HG03045 (cell line): ENCODE measurements at regions not wholly inside any gene's neighbourhood (a gene's known extent, or its start where the extent isn't known, plus 50 kb on each side); places are given as distances from the start of the nearest gene placed in this dataset.

Experiments
- ATAC-seq: cut with Tn5 transposase; IDR thresholded peaks from one replicate; pipeline ENCODE4 v1.9.1; 2021; ENCODE audit warnings: mild to moderate bottlenecking, moderate library complexity; ENCODE audit not compliant: unreplicated experiment

- ATAC-seq = no peak
Observed at GRCh38 chr2:2528846-2529245, 197.8 kb upstream of the MYT1L start.

- no peak for ATAC-seq
Observed at GRCh38 chr2:2527148-2527547, 196.1 kb upstream of the MYT1L start.

- ATAC-seq = no peak
Observed at GRCh38 chr2:2524348-2524941, 193.4 kb upstream of the MYT1L start.

- no peak for ATAC-seq
Observed at GRCh38 chr2:2523461-2524347, 192.6 kb upstream of the MYT1L start.

GRCh38 chr2:2520401-2520811 is 189.3 kb upstream of the MYT1L start:
- ATAC-seq = no peak

GRCh38 chr2:2519381-2519780 is 188.3 kb upstream of the MYT1L start:
- ATAC-seq = no peak

GRCh38 chr2:2517399-2517798 is 186.3 kb upstream of the MYT1L start:
- no peak for ATAC-seq

GRCh38 chr2:2516386-2516785 is 185.3 kb upstream of the MYT1L start:
- ATAC-seq = no peak

- no peak for ATAC-seq
Observed at GRCh38 chr2:2512931-2513330, 181.9 kb upstream of the MYT1L start.

GRCh38 chr2:2507417-2507997 is 176.4 kb upstream of the MYT1L start:
- ATAC-seq = no peak

- no peak for ATAC-seq
Observed at GRCh38 chr2:2506536-2506935, 175.5 kb upstream of the MYT1L start.

- ATAC-seq = no peak
Observed at GRCh38 chr2:2505604-2506003, 174.5 kb upstream of the MYT1L start.

- no peak for ATAC-seq
Observed at GRCh38 chr2:2503864-2504418, 172.9 kb upstream of the MYT1L start.

- no peak for ATAC-seq
Observed at GRCh38 chr2:2502201-2502549, 171.1 kb upstream of the MYT1L start.

- no peak for ATAC-seq
Observed at GRCh38 chr2:2501454-2502200, 170.6 kb upstream of the MYT1L start.

GRCh38 chr2:2495606-2496005 is 164.5 kb upstream of the MYT1L start:
- no peak for ATAC-seq

GRCh38 chr2:2493496-2493895 is 162.4 kb upstream of the MYT1L start:
- no peak for ATAC-seq

- no peak for ATAC-seq
Observed at GRCh38 chr2:2492800-2493199, 161.7 kb upstream of the MYT1L start.

- no peak for ATAC-seq
Observed at GRCh38 chr2:2491964-2492363, 160.9 kb upstream of the MYT1L start.

GRCh38 chr2:2484301-2484700 is 153.2 kb upstream of the MYT1L start:
- no peak for ATAC-seq

- ATAC-seq = no peak
Observed at GRCh38 chr2:2482851-2483250, 151.8 kb upstream of the MYT1L start.
